ENCODE measurements at regions not wholly inside any gene's neighbourhood (a gene's known extent, or its start where the extent isn't known, plus 50 kb on each side); places are given as distances from the start of the nearest gene placed in this dataset.

GRCh38 chr15:46861796-46862195 is 855.5 kb upstream of the SEMA6D start:
- H3K36me3 ChIP-seq, result no peaks in the 10 kb centered on the region
- no peak overlapping the region for H3K4me3 ChIP-seq
- intact Hi-C loops (cut with DNase I), result no loop called here
- H3K27me3 ChIP-seq, result no peaks in the 10 kb centered on the region
- no peak for TF ChIP-seq CTCF (IDR thresholded peaks at IDR 0.05)
- DNase-seq (ENCODE audit: low spot score in 2 of 2), result no peak
- no peak overlapping the region for H3K27ac ChIP-seq
- no peaks in the 10 kb centered on the region for H3K4me1 ChIP-seq
- H3K9me3 ChIP-seq, result no peaks in the 10 kb centered on the region

- Histone ChIP-seq H3K4me1 (no peaks in the 10 kb centered on the region), H3K9me3 (no peaks in the 10 kb centered on the region), H3K4me3 (no peak overlapping the region), H3K27me3 (no peaks in the 10 kb centered on the region), H3K27ac (no peak overlapping the region), H3K36me3 (no peaks in the 10 kb centered on the region)
- TF ChIP-seq CTCF (IDR thresholded peaks at IDR 0.05), result no peak
- intact Hi-C loops (cut with DNase I), result no loop called here
- no peak for DNase-seq (ENCODE audit: low spot score in 2 of 2)
Observed at GRCh38 chr15:46865155-46865554, 852.1 kb upstream of the SEMA6D start.

DNA sequence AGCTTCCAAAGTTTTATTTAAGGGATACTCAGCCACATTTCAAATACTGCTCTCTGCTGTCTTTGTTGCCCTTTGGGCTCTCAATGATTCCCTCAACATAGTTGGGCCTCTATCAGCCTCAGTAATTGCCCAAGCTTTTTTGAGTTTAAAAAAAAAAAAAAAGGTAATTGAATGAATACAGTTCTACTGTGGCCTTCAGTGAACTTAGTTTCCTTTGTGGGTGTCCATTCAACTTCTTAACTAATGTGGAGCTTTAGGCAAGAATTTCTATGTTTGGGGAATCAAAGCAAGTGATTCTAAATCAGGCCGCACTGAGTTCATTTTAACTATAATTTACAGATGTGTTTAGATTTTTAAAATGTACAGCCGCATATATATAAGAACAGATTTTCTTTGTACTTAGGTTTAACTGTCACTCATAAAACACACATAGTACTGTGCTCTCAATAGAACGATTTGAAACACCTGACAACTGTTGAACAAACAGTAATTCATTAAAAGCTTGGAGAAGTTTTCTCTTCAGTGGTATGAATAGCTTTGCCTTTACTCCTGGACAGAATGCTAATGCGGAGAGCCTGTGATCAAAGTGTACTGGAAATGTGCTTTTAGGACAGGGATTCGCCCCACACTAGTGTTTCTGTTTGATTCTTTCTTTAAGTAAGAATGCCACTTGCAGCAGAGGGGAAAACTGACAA is 844.9 kb upstream of the SEMA6D start:
- TF ChIP-seq CTCF (IDR thresholded peaks at IDR 0.05), result no peak
- Histone ChIP-seq H3K27me3 (no peaks in the 10 kb centered on the region), H3K9me3 (no peaks in the 10 kb centered on the region)

GRCh38 chr15:46872981-46873330 is 844.3 kb upstream of the SEMA6D start:
- H3K27me3 ChIP-seq, result no peaks in the 10 kb centered on the region
- no peak overlapping the region for H3K4me3 ChIP-seq
- no peaks in the 10 kb centered on the region for H3K4me1 ChIP-seq

More for the DNA sequence above, 844.9 kb upstream of the SEMA6D start:
- Histone ChIP-seq H3K4me1 (no peaks in the 10 kb centered on the region), H3K27ac (no peak overlapping the region), H3K4me3 (no peak overlapping the region), H3K36me3 (no peaks in the 10 kb centered on the region)
- intact Hi-C loops (cut with DNase I), result no loop called here
- DNase-seq (ENCODE audit: low spot score in 2 of 2), result no peak

DNA sequence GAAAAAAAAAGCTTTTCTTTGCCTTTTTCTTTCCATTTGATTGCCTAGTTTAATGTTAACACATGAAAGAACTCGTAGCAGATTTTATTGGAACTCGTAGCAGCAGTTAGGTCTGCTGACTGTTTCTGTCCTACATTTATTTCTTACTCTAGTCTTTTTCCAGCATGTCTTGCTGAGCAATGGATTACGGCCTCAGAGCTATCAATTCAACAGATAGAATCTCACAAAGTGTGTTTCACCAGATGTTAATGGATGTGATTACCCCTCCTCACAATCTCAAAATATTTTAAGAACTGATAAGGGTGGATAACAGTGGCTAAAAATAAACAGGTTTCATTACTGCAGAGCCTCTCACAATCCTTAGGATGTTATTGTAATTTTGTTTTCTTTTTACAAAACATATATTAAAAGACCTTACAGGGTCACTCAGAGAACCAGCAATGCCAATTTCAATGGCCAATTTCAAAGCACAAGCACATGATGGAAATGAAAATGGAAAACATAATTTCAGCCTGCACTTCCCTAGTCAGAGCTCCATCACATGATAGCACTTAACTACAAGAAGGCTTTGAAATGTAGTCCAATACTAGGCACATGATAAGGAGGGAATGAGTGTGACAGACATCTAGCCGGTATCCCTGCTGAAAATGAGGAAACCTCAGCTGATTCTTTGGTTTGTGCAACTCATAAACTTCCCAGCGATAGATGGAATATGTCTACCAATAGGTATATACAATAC is 838.1 kb upstream of the SEMA6D start:
- no peaks in the 10 kb centered on the region for H3K27me3 ChIP-seq
- no peak for DNase-seq (ENCODE audit: low spot score in 2 of 2)
- intact Hi-C loops (cut with DNase I), result no loop called here
- TF ChIP-seq CTCF (IDR thresholded peaks at IDR 0.05), result no peak
- no peak overlapping the region for H3K27ac ChIP-seq
- no peak overlapping the region for H3K4me3 ChIP-seq
- no peaks in the 10 kb centered on the region for H3K4me1 ChIP-seq
- no peaks in the 10 kb centered on the region for H3K36me3 ChIP-seq
- no peaks in the 10 kb centered on the region for H3K9me3 ChIP-seq

More at GRCh38 chr15:46872981-46873330, 844.3 kb upstream of the SEMA6D start:
- no peaks in the 10 kb centered on the region for H3K36me3 ChIP-seq
- no peak for TF ChIP-seq CTCF (IDR thresholded peaks at IDR 0.05)
- no peak overlapping the region for H3K27ac ChIP-seq
- intact Hi-C loops (cut with DNase I), result no loop called here
- no peak for DNase-seq (ENCODE audit: low spot score in 2 of 2)
- H3K9me3 ChIP-seq, result no peaks in the 10 kb centered on the region
